ENCODE measurements at regions not wholly inside any gene's neighbourhood (a gene's known extent, or its start where the extent isn't known, plus 50 kb on each side); places are given as distances from the start of the nearest gene placed in this dataset.
A peak's percentile ranks its signal among the peaks of the same experiment; 100 is the strongest.
"Not testable (repeated sequence)": the region's sequence is repeated elsewhere in the genome, so short reads cannot be mapped to it uniquely, and the experiment has no call there.

DNA sequence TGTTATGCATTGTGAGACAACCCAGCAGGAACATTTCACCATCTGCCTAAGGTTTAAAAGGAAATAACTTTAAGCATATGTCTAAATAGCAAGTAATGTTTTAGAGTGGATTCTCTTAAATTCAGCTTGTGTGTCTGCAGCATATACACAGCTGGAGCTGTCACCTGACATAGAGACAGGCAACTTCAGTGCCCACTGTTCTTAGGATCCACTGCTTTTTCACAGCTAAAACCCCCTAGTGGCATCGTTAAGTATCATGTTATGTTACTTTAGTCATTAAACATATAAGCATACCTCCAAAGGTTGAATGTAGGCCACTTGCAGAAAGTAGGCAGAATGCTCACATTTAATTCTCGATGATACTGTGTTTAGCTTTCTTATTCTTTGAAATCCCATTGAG is 2169.0 kb upstream of the DEFB115 start:
- H3K4me1 ChIP-seq (ENCODE audit: control insufficient read depth in 1 of 2, insufficient read depth in 2 of 2, low read length in 2 of 2); H3K4me2 ChIP-seq (ENCODE audit: low read length); H4K20me1 ChIP-seq (ENCODE audit: insufficient read depth); H3K27ac ChIP-seq (ENCODE audit: low read depth, low read length); RAD21 ChIA-PET (ENCODE audit: low non-redundant PET in 1 of 2, low total read pairs in 2 of 2, uncharacterized antibody in 2 of 2, unreplicated experiment in 2 of 2); POLR2A ChIA-PET; H3K9me2 ChIP-seq (ENCODE audit: insufficient read depth); intact Hi-C loops (cut with micrococcal nuclease); H3K9ac ChIP-seq (ENCODE audit: low read length); ATAC-seq; H3K79me2 ChIP-seq (ENCODE audit: insufficient read depth, low read length); H2AFZ ChIP-seq (ENCODE audit: low read depth, low read length, poor library complexity, severe bottlenecking); H3K36me3 ChIP-seq (ENCODE audit: control insufficient read depth in 1 of 2, insufficient read depth in 2 of 2, low read length in 2 of 2); H3K9me3 ChIP-seq (ENCODE audit: control insufficient read depth in 1 of 2, insufficient read depth in 1 of 2, low read depth in 1 of 2, low read length in 2 of 2); DNase-seq (ENCODE audit: low read depth, low spot score); CTCF ChIA-PET; H3K27me3 ChIP-seq (ENCODE audit: insufficient read depth, low read length); H3K4me3 ChIP-seq (replicated peaks in 1 of 2; ENCODE audit: low read depth in 1 of 2, low read length in 2 of 2); BruUV-seq (replicated peaks): not testable (repeated sequence)
- TF ChIP-seq, protein P1, sequence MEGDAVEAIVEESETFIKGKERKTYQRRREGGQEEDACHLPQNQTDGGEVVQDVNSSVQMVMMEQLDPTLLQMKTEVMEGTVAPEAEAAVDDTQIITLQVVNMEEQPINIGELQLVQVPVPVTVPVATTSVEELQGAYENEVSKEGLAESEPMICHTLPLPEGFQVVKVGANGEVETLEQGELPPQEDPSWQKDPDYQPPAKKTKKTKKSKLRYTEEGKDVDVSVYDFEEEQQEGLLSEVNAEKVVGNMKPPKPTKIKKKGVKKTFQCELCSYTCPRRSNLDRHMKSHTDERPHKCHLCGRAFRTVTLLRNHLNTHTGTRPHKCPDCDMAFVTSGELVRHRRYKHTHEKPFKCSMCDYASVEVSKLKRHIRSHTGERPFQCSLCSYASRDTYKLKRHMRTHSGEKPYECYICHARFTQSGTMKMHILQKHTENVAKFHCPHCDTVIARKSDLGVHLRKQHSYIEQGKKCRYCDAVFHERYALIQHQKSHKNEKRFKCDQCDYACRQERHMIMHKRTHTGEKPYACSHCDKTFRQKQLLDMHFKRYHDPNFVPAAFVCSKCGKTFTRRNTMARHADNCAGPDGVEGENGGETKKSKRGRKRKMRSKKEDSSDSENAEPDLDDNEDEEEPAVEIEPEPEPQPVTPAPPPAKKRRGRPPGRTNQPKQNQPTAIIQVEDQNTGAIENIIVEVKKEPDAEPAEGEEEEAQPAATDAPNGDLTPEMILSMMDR (IDR thresholded peaks at IDR 0.05 in 2 of 3, conservative IDR thresholded peaks at IDR 0.05 in 1 of 3; ENCODE audit: borderline replicate concordance in 1 of 3, insufficient read depth in 1 of 3, low read depth in 2 of 3, low read length in 2 of 3): 0 out of 6 replicates have a peak, but pooled peaks of 1 of the 3 experiments have one; percentile 9

DNA sequence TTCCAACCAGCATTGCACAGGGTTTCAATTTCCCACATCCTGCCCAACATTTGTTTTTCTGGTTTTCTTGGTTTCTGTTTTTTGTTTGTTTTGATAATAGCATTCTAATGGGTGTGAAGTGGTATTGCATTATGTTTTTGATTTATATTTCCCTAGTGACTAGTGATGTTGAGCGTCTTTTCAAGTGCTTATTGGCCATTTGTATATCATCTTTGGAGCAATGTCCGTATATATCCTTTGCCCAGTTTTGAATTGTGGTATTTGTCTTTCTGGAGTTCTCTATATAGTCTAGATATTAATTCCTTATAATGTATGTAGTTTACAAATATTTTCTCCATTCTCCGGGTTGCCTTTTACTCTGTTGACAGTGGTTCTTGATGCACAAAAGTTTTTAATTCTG is 2168.1 kb upstream of the DEFB115 start:
- ATAC-seq; H3K36me3 ChIP-seq (ENCODE audit: control insufficient read depth in 1 of 2, insufficient read depth in 2 of 2, low read length in 2 of 2); H3K4me1 ChIP-seq (ENCODE audit: control insufficient read depth in 1 of 2, insufficient read depth in 2 of 2, low read length in 2 of 2); intact Hi-C loops (cut with micrococcal nuclease); H3K9ac ChIP-seq (ENCODE audit: low read length); H3K4me2 ChIP-seq (ENCODE audit: low read length); H2AFZ ChIP-seq (ENCODE audit: low read depth, low read length, poor library complexity, severe bottlenecking); H3K9me2 ChIP-seq (ENCODE audit: insufficient read depth); H4K20me1 ChIP-seq (ENCODE audit: insufficient read depth); H3K9me3 ChIP-seq (ENCODE audit: control insufficient read depth in 1 of 2, insufficient read depth in 1 of 2, low read depth in 1 of 2, low read length in 2 of 2); BruUV-seq (replicated peaks); POLR2A ChIA-PET; H3K27ac ChIP-seq (ENCODE audit: low read depth, low read length); CTCF ChIA-PET; H3K79me2 ChIP-seq (ENCODE audit: insufficient read depth, low read length); RAD21 ChIA-PET (ENCODE audit: low non-redundant PET in 1 of 2, low total read pairs in 2 of 2, uncharacterized antibody in 2 of 2, unreplicated experiment in 2 of 2); DNase-seq (ENCODE audit: low read depth, low spot score); H3K27me3 ChIP-seq (ENCODE audit: insufficient read depth, low read length); H3K4me3 ChIP-seq (replicated peaks in 1 of 2; ENCODE audit: low read depth in 1 of 2, low read length in 2 of 2): not testable (repeated sequence)

DNA sequence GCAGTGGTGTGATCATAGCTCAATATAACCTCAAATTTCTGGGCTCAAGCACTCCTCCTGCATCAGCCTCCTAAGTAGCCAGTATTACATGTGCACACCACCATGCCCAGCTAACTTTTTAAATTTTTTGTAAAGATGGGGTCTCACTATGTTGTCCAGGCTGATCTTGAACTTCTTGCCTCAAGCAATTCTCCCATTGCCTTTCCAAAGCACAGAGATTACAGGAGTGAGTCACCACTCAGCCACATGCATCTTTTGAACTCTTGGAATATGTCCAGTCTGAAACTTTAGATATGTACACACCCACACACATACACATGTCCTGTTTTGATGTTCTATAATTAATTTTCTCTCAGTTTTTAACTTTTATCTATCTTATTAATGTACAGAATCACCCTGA is 2163.5 kb upstream of the DEFB115 start:
- H3K9ac ChIP-seq (ENCODE audit: low read length): not testable (repeated sequence)

DNA sequence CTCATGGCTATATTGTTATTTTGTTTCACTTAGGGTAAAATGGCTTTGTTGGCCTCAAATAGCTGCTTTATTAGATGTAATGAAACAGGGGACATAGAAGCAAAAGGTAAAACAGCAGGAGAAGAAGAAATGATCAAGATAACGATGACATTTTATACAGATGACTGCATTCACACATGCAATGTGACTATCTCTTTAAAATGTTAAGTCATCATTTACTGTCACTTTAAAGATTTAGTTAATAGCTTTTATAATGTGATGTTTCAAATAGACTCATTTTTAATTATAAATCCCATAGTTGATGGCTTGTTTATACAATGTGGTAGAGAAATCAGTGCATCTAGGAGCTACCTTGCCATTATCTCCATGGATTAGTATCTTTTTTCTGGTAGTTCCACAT is 2160.8 kb upstream of the DEFB115 start:
- H3K36me3 ChIP-seq (ENCODE audit: control insufficient read depth in 1 of 2, insufficient read depth in 2 of 2, low read length in 2 of 2); H3K9me3 ChIP-seq (ENCODE audit: control insufficient read depth in 1 of 2, insufficient read depth in 1 of 2, low read depth in 1 of 2, low read length in 2 of 2); DNase-seq (ENCODE audit: low read depth, low spot score); intact Hi-C loops (cut with micrococcal nuclease); H3K27ac ChIP-seq (ENCODE audit: low read depth, low read length); RAD21 ChIA-PET (ENCODE audit: low non-redundant PET in 1 of 2, low total read pairs in 2 of 2, uncharacterized antibody in 2 of 2, unreplicated experiment in 2 of 2); H4K20me1 ChIP-seq (ENCODE audit: insufficient read depth); H3K27me3 ChIP-seq (ENCODE audit: insufficient read depth, low read length); H3K4me1 ChIP-seq (ENCODE audit: control insufficient read depth in 1 of 2, insufficient read depth in 2 of 2, low read length in 2 of 2); H3K9me2 ChIP-seq (ENCODE audit: insufficient read depth); H3K9ac ChIP-seq (ENCODE audit: low read length); BruUV-seq (replicated peaks); H3K4me2 ChIP-seq (ENCODE audit: low read length); H2AFZ ChIP-seq (ENCODE audit: low read depth, low read length, poor library complexity, severe bottlenecking); H3K4me3 ChIP-seq (replicated peaks in 1 of 2; ENCODE audit: low read depth in 1 of 2, low read length in 2 of 2); POLR2A ChIA-PET; CTCF ChIA-PET; H3K79me2 ChIP-seq (ENCODE audit: insufficient read depth, low read length); ATAC-seq: not testable (repeated sequence)

More for the DNA sequence above, 2163.5 kb upstream of the DEFB115 start:
- H3K9me3 ChIP-seq (ENCODE audit: control insufficient read depth in 1 of 2, insufficient read depth in 1 of 2, low read depth in 1 of 2, low read length in 2 of 2); H3K9me2 ChIP-seq (ENCODE audit: insufficient read depth); intact Hi-C loops (cut with micrococcal nuclease); RAD21 ChIA-PET (ENCODE audit: low non-redundant PET in 1 of 2, low total read pairs in 2 of 2, uncharacterized antibody in 2 of 2, unreplicated experiment in 2 of 2); CTCF ChIA-PET; BruUV-seq (replicated peaks); ATAC-seq; H2AFZ ChIP-seq (ENCODE audit: low read depth, low read length, poor library complexity, severe bottlenecking); POLR2A ChIA-PET; H3K27ac ChIP-seq (ENCODE audit: low read depth, low read length); H3K4me2 ChIP-seq (ENCODE audit: low read length); H3K4me1 ChIP-seq (ENCODE audit: control insufficient read depth in 1 of 2, insufficient read depth in 2 of 2, low read length in 2 of 2); H4K20me1 ChIP-seq (ENCODE audit: insufficient read depth); H3K27me3 ChIP-seq (ENCODE audit: insufficient read depth, low read length); H3K36me3 ChIP-seq (ENCODE audit: control insufficient read depth in 1 of 2, insufficient read depth in 2 of 2, low read length in 2 of 2); DNase-seq (ENCODE audit: low read depth, low spot score); H3K79me2 ChIP-seq (ENCODE audit: insufficient read depth, low read length); H3K4me3 ChIP-seq (replicated peaks in 1 of 2; ENCODE audit: low read depth in 1 of 2, low read length in 2 of 2): not testable (repeated sequence)

Measured in HCT116 (cell line).